ENCODE measurements at regions not wholly inside any gene's neighbourhood (a gene's known extent, or its start where the extent isn't known, plus 50 kb on each side); places are given as distances from the start of the nearest gene placed in this dataset.

DNA sequence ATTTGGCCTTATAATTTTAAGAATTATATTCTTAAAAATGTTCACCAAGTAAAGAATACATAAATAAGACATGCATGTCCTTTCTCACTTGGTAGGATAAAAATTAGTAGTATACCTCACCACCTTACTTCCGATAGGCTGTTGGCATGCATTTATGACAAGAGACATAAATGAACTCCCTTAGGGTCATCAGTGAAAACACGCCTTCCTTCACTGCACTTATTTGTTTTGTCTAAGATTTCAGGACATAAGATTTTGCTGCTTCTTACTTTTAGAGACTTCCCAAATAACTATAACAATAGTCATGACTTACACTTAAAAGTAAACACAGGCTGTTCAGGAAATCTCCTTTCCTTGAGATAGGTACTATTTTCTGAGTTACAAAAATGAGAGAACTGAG lies 661.3 kb upstream of the CNTNAP5 start:
- no peak overlapping the region for H3K27ac ChIP-seq
- no peak overlapping the region for H3K4me2 ChIP-seq
- CTCF ChIA-PET, result no interaction called here
- H3K9me3 ChIP-seq, result peaks cover 5% of the 10 kb centered on the region; the same call in 2 of the 3 replicates
- TF ChIP-seq, protein P1, sequence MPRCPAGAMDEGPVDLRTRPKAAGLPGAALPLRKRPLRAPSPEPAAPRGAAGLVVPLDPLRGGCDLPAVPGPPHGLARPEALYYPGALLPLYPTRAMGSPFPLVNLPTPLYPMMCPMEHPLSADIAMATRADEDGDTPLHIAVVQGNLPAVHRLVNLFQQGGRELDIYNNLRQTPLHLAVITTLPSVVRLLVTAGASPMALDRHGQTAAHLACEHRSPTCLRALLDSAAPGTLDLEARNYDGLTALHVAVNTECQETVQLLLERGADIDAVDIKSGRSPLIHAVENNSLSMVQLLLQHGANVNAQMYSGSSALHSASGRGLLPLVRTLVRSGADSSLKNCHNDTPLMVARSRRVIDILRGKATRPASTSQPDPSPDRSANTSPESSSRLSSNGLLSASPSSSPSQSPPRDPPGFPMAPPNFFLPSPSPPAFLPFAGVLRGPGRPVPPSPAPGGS (IDR thresholded peaks at IDR 0.05), result no peak
- TF ChIP-seq, protein P2, sequence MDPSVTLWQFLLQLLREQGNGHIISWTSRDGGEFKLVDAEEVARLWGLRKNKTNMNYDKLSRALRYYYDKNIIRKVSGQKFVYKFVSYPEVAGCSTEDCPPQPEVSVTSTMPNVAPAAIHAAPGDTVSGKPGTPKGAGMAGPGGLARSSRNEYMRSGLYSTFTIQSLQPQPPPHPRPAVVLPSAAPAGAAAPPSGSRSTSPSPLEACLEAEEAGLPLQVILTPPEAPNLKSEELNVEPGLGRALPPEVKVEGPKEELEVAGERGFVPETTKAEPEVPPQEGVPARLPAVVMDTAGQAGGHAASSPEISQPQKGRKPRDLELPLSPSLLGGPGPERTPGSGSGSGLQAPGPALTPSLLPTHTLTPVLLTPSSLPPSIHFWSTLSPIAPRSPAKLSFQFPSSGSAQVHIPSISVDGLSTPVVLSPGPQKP (IDR thresholded peaks at IDR 0.05; ENCODE audit: low read depth, low read length), result no peak
- TF ChIP-seq CBX2 (IDR thresholded peaks at IDR 0.05; ENCODE audit: borderline replicate concordance, low read depth), result no peak
- no peak for TF ChIP-seq HEYL (CRISPR knock-in tag; IDR thresholded peaks at IDR 0.05)
- TF ChIP-seq GATA3 (IDR thresholded peaks at IDR 0.05; ENCODE audit: borderline replicate concordance), result no peak
- no peak for TF ChIP-seq RCOR1 (IDR thresholded peaks at IDR 0.05; ENCODE audit: low read depth, low read length)
- no peak for TF ChIP-seq SREBF2 (IDR thresholded peaks at IDR 0.05)
- DNase-seq (ENCODE audit: low read depth in 1 of 2, low spot score in 1 of 2), result no peak
- H3K4me1 ChIP-seq, result no peaks in the 10 kb centered on the region
- POLR2A ChIA-PET, result no interaction called here
- whole genome bisulfite sequencing (ENCODE audit: missing lambda C conversion rate), result 2% methylated on average over 2 of the region's 2 CpGs
- no peak for ATAC-seq
- no peak overlapping the region for H3K4me3 ChIP-seq
- no peak for FAIRE-seq

DNA sequence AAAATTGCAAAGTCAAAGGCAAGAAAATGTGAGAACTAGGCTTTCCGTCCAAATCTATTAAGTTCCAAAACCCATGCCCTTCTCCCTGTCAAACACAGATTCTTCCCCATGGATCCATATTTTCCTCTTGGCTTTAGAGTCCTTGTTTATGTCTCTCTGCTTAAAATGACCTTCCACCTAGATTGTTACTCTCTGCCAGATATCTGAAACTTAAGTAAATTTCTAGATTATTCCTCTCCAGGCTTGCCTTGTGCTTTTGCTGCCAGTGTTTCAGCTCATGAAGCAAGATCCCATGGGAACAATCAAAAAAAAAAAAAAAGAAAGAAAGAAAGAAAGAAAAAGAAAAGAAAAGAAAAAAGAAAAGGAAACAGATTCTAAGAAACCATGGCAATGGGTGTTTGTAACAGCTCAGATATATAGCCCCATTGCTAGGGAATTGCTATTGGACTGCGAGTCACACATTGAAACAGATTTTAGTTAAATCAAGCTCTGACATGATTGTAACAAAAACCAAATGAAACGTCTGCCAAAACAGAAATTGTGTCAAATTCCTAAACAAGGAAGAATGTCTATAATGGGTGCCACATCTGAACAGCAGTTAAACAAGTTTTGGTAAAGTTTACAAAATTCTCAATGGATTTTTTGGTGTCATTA lies 660.7 kb upstream of the CNTNAP5 start:
- POLR2A ChIA-PET, result no interaction called here
- TF ChIP-seq, protein P3, sequence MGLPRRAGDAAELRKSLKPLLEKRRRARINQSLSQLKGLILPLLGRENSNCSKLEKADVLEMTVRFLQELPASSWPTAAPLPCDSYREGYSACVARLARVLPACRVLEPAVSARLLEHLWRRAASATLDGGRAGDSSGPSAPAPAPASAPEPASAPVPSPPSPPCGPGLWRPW (IDR thresholded peaks at IDR 0.05), result no peak
- TF ChIP-seq CBX2 (IDR thresholded peaks at IDR 0.05; ENCODE audit: borderline replicate concordance, low read depth), result no peak
- TF ChIP-seq FOXS1 (CRISPR knock-in tag; IDR thresholded peaks at IDR 0.05), result no peak
- no peak for TF ChIP-seq EHMT2 (IDR thresholded peaks at IDR 0.05; ENCODE audit: low read depth)
- TF ChIP-seq CHD2 (IDR thresholded peaks at IDR 0.05; ENCODE audit: low read length, partially characterized antibody), result no peak
- no peak for TF ChIP-seq HEYL (CRISPR knock-in tag; IDR thresholded peaks at IDR 0.05)
- no peak for TF ChIP-seq RFX5 (IDR thresholded peaks at IDR 0.05)
- 1% methylated on average over 3 of the region's 3 CpGs for WGBS (ENCODE audit: missing lambda C conversion rate)
- FAIRE-seq (no peak), ATAC-seq (no peak), DNase-seq (ENCODE audit: low read depth in 1 of 2, low spot score in 1 of 2) (no peak)
- CTCF ChIA-PET, result no interaction called here
- Histone ChIP-seq H3K4me2 (no peak overlapping the region), H3K9me3 (peaks cover 4% of the 10 kb centered on the region; the same call in 2 of the 3 replicates), H3K27ac (no peak overlapping the region), H3K4me1 (no peaks in the 10 kb centered on the region), H3K4me3 (no peak overlapping the region)

- no peak for DNase-seq (ENCODE audit: low read depth in 1 of 2, low spot score in 1 of 2)
- CTCF ChIA-PET, result interaction anchor here (0.5 kb wide), 1 partner anchor 130 kb away, joined by 4 read pairs; no protein-coding TSS in a partner anchor
- POLR2A ChIA-PET, result no interaction called here
Observed at GRCh38 chr2:123366239-123366837, 658.7 kb upstream of the CNTNAP5 start.

More at GRCh38 chr2:123366239-123366837, 658.7 kb upstream of the CNTNAP5 start:
- TF ChIP-seq, protein P4, sequence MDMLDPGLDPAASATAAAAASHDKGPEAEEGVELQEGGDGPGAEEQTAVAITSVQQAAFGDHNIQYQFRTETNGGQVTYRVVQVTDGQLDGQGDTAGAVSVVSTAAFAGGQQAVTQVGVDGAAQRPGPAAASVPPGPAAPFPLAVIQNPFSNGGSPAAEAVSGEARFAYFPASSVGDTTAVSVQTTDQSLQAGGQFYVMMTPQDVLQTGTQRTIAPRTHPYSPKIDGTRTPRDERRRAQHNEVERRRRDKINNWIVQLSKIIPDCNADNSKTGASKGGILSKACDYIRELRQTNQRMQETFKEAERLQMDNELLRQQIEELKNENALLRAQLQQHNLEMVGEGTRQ (IDR thresholded peaks at IDR 0.05), result no peak
- TF ChIP-seq HDAC2 (IDR thresholded peaks at IDR 0.05) (no peak), CHD4 (IDR thresholded peaks at IDR 0.05; ENCODE audit: borderline replicate concordance) (no peak), CEBPB (IDR thresholded peaks at IDR 0.05) (no peak), HEYL (CRISPR knock-in tag; IDR thresholded peaks at IDR 0.05) (no peak), HOXB5 (CRISPR knock-in tag; IDR thresholded peaks at IDR 0.05) (no peak), NPAS2 (CRISPR knock-in tag; IDR thresholded peaks at IDR 0.05; ENCODE audit: borderline replicate concordance) (no peak), EHF (CRISPR knock-in tag; IDR thresholded peaks at IDR 0.05) (no peak)
- ATAC-seq, result no peak
- Histone ChIP-seq H3K9me3 (no peaks in the 10 kb centered on the region; the same call in 2 of the 3 replicates), H3K4me1 (no peaks in the 10 kb centered on the region), H3K27ac (no peak overlapping the region), H3K4me2 (no peak overlapping the region), H3K4me3 (no peak overlapping the region)
- 0% methylated on average over 1 of the region's 1 CpG for WGBS (ENCODE audit: missing lambda C conversion rate)
- FAIRE-seq, result no peak
